Mesodermal cell (in vitro differentiated cells): ENCODE measurements at regions not wholly inside any gene's neighbourhood (a gene's known extent, or its start where the extent isn't known, plus 50 kb on each side); places are given as distances from the start of the nearest gene placed in this dataset.

ENCODE experiments used
- H3K27ac ChIP-seq: 2 replicates; pipeline ENCODE4 v1.7.0; 2013; ENCODE audit warnings: mild to moderate bottlenecking, low read depth, low read length, moderate library complexity; ENCODE audit not compliant: severe bottlenecking
- H3K36me3 ChIP-seq: 2 replicates; pipeline ENCODE4 v1.7.1; 2013; ENCODE audit warnings: mild to moderate bottlenecking, low read length, moderate library complexity; ENCODE audit not compliant: control insufficient read depth, insufficient read depth
- H3K4me1 ChIP-seq: one replicate; pipeline ENCODE4 v1.7.1; 2013; ENCODE audit warnings: mild to moderate bottlenecking, low read length; ENCODE audit not compliant: insufficient read depth, control insufficient read depth, poor library complexity, severe bottlenecking
- H3K4me3 ChIP-seq: 2 replicates; pipeline ENCODE4 v1.7.0; 2013; ENCODE audit warnings: low read length, control low read depth, mild to moderate bottlenecking; ENCODE audit not compliant: insufficient read depth, poor library complexity, severe bottlenecking; ENCODE audit errors: extremely low read depth
- H3K9me3 ChIP-seq: 2 replicates; pipeline ENCODE4 v1.7.1; 2013; ENCODE audit warnings: mild to moderate bottlenecking, low read length, moderate library complexity; ENCODE audit not compliant: control insufficient read depth
- WGBS, 2 experiments: methylation state at CpG; one replicate each; pipeline ENCODE4 v1.1.5; 2013; ENCODE audit warnings: missing lambda C conversion rate in 2 of 2; ENCODE audit not compliant: insufficient coverage in 2 of 2; 5-methylcytosine and 5-hydroxymethylcytosine counted together

DNA sequence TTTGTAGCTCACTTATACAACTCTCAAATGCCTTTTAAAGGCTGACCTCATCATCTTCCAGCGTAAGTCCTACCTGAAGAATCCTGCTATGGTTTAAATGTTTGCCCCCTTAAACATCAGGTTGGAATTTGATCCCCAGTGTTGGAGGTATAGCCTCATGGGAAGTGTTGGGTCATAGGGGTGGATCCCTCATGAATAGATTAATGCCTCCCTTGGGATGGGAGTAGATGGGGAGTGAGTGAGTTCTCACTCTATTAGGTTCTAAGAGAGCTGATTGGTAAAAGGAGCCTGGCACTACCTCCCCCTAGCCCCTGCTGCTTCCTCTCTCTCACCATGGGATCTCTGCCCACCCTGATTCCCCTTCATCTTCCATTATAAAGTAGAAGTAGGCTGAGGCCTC, 285.6 kb downstream of the FZD1 start:
- H3K9me3 ChIP-seq, result no peaks in the 10 kb centered on the region
- no peak overlapping the region for H3K4me3 ChIP-seq
- H3K4me1 ChIP-seq, result no peaks in the 10 kb centered on the region
- no peaks in the 10 kb centered on the region for H3K36me3 ChIP-seq
- WGBS, 2 experiments, result no CpG with 5 or more reads among the region's 1 CpG
- no peak overlapping the region for H3K27ac ChIP-seq

DNA sequence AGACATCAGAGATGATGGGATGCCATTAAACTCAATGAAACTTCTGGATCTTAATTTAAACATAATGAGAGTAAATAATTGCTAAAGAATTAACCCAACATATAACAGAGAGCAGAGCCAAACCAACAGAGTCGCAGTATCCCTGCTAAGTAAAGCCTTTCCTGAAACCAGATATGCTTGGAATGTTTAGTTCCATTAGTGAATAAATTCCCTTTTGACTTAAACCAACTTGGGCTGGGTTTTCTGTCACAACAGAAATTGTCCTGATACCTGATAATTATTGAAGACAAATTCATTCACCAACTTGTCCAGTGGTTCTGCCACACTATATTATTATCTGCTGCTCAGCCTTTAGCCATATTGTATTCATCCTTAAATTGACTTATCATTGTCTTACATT, 286.7 kb downstream of the FZD1 start:
- Histone ChIP-seq H3K4me3 (no peak overlapping the region), H3K4me1 (no peaks in the 10 kb centered on the region), H3K9me3 (no peaks in the 10 kb centered on the region), H3K27ac (no peak overlapping the region), H3K36me3 (no peaks in the 10 kb centered on the region)
- WGBS, 2 experiments, result no CpG with 5 or more reads among the region's 1 CpG

DNA sequence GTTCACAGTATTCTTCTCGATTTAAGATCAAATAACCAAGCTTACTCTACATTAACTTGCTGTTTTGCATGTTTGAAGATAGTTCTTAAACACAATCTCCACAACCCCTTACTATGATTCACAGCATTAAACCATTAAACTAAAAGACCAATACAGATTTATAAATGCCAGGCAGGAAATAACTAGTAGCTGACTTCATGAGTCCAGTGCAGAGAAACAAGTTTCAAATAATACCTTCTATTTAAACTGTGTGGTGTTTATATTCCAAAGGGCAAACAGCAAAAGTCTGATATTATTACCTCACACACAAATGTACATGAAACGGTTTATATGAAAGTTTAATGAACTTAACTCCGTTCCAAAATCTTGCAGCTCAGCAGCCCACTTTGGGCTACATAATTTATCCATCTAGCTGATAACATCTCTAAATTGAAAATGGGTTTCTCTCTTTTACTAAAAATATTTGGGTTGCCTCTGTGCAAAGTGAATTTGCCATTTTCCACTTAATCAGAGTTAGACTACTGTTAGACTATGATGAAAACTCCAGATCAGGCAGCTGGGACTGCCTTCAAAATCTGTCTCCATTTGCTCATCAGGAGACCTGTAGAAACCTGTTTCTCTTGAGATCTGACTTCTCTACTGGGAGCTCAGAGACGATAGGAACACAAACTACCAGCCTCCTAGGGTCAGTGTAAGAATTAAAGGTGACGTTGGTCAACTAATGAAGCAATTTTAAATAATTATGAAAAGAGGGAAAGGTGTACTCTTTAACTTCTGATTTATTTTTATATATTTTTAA, 287.3 kb downstream of the FZD1 start:
- WGBS, 2 experiments, result 89% methylated on average over 3 of the region's 5 CpGs; no CpG with 5 or more reads in 1 of the 2 experiments
- H3K4me1 ChIP-seq, result no peaks in the 10 kb centered on the region

DNA sequence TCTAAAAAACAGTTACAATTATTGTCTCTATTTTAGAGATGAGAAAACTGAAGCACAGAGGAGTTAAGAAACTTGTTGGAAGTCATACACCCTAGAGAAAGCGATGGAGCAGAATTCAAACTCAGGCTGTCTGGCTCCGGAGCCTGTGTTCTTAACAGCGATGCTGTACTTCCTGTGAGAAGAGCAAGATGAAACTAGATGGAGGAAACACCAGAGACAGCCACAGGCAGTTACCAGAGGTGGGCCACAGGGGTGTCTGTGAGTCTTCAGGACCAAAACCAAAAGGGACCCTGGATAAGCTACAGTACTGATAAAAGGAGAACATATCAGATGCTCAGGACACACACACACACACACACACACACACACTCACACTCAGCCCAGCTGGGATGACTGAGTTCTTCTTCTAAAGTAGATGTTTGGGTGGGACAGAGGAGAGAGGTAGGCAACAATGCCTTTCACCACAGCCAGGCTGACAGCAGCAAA, 289.2 kb downstream of the FZD1 start:
- no peak overlapping the region for H3K27ac ChIP-seq
- peaks cover 15% of the 10 kb centered on the region for H3K4me1 ChIP-seq
- WGBS, 2 experiments, result 91 to 92% methylated on average over 3 of the region's 3 CpGs
- H3K36me3 ChIP-seq, result no peaks in the 10 kb centered on the region
- H3K9me3 ChIP-seq, result no peaks in the 10 kb centered on the region
- no peak overlapping the region for H3K4me3 ChIP-seq

More for the DNA sequence above, 287.3 kb downstream of the FZD1 start:
- no peak overlapping the region for H3K27ac ChIP-seq
- H3K9me3 ChIP-seq, result no peaks in the 10 kb centered on the region
- H3K4me3 ChIP-seq, result no peak overlapping the region
- H3K36me3 ChIP-seq, result no peaks in the 10 kb centered on the region

DNA sequence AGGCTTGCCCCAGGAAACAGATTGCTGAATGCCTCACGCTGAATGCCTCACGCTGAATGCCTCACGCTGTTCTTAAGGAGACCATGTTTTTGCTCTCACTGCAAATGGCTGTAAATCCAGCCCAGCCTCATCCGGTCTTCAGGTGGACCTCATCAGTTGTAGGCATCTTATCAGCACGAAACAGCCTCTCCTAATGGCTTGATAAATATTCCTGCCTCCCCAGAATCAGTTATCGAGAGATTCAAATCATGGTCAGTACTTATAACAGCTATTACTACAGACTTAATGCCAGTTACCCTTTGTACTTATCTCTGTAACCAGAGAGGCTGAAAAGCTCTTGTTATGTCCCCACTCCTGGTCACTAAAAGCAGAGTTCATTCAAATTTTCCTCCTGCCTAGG, 290.6 kb downstream of the FZD1 start:
- Histone ChIP-seq H3K4me1 (peaks cover 15% of the 10 kb centered on the region), H3K9me3 (no peaks in the 10 kb centered on the region), H3K4me3 (no peak overlapping the region), H3K27ac (peak overlapping the region; percentile 24), H3K36me3 (no peaks in the 10 kb centered on the region)
- WGBS, 2 experiments, result 42 to 61% methylated on average over 5 to 6 of the region's 6 CpGs

DNA sequence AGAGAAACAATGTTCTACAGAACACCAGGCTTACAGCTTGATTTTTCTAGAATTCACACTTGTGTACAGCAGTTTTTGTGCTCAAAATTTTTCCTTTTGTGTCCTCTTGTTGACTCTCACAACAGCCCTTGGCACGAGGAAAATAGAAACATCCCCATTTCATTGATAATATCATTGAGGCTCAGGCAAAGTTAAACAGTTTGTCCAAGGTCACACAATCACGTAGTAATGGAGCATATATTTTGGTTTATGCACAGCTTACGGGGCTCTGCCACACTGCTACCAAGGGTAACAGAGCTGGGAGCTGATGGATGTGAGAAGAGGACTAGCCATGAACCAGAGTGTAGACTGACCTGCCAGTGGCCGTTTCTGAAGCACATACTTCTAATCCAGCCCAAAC, 292.0 kb downstream of the FZD1 start:
- Histone ChIP-seq H3K36me3 (no peaks in the 10 kb centered on the region), H3K27ac (no peak overlapping the region), H3K4me3 (no peak overlapping the region), H3K4me1 (peaks cover 15% of the 10 kb centered on the region), H3K9me3 (no peaks in the 10 kb centered on the region)
- 89 to 100% methylated on average over 3 of the region's 4 CpGs for whole genome bisulfite sequencing, 2 experiments

DNA sequence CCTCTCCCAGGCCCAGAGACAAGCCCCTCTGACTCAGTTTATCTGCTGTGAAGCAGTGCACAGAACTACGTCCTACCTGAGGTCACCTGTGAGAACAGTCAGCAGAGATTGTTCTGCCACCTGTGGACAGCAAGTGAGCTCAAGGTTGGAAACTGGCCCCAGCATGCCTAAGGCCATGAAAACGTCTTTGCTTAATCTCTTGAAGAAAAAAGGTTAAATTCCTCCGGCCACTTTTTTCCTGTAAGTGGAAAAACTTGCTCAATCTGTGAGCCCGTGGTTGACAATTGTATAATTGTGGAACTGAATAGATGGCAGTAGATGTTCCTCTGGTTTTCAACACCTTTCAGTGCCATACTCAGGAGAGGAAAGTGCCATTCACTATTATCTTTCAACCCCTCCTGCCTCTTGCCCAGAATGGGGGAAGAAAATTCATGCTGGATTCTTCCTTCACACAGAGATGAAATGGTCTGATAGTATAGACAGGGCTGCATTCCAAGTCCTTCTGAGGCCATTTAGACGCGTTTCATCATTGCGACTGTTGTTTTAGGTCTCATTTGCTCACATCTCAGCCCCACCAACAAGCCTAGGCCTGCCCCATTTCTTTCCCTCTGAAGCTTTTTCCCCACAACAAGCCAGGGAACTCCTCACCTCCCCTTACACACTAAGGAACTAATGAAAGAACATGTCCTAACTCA, 292.9 kb downstream of the FZD1 start:
- H3K4me1 ChIP-seq, result peaks cover 15% of the 10 kb centered on the region
- 93 to 94% methylated on average over 5 to 6 of the region's 7 CpGs for WGBS, 2 experiments
- peak overlapping the region; percentile 54 for H3K27ac ChIP-seq
- no peak overlapping the region for H3K4me3 ChIP-seq
- H3K36me3 ChIP-seq, result no peaks in the 10 kb centered on the region
- H3K9me3 ChIP-seq, result no peaks in the 10 kb centered on the region

DNA sequence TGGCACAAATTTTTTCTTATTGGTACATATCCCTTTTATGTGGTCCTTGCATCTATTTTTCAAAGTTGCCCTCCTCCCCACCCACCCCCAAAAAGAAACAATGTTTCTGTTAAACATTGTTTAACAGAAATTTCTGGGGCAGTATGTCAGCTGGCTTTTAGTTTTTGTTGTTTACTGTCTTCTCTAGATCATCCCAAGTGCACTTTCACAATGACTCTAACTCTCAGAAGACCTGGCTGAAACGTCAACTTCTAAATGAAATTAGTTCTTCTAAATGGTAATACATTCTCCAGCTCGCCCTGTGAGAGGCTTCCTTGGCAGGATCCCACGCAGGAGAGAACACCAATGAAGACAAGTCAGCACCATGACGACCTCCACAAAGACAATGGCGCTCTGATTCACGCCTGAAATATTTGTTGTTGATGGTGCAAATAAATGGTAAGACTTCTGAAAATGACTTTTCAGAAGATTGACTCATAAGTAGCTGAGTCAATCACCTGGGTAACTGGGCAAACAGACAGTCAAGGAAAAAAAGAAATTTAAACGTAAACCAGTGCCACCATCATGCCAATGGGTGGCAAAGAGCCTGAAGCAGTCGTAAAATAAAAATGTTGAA, 293.7 kb downstream of the FZD1 start:
- Histone ChIP-seq H3K4me1 (peaks cover 15% of the 10 kb centered on the region), H3K27ac (peak overlapping the region; percentile 48), H3K36me3 (no peaks in the 10 kb centered on the region), H3K4me3 (no peak overlapping the region), H3K9me3 (no peaks in the 10 kb centered on the region)
- WGBS, 2 experiments, result 93 to 95% methylated on average over 4 of the region's 8 CpGs

DNA sequence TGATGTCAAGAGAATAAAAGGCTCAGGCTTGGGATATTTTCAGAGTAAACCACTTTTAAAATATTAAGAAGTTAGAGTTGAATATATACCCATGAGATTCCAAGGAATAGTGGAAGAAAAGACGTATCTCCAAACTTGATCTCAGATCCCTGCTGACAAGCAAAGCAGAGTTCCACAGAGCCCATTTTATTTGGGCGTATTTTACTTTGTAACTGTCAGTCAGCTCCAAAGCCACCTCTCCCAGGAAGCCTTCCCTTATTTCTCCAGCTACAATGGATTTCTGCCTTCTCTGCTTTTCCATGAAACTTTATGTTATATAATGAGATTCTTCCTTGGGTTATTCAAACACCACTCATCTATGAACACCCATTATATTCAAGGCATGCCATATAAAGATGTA, 295.7 kb downstream of the FZD1 start:
- H3K36me3 ChIP-seq, result no peaks in the 10 kb centered on the region
- H3K4me3 ChIP-seq, result no peak overlapping the region
- H3K9me3 ChIP-seq, result no peaks in the 10 kb centered on the region
- WGBS, 2 experiments, result 60% methylated on average over 1 of the region's 2 CpGs; no CpG with 5 or more reads in 1 of the 2 experiments
- peaks cover 15% of the 10 kb centered on the region for H3K4me1 ChIP-seq
- no peak overlapping the region for H3K27ac ChIP-seq

DNA sequence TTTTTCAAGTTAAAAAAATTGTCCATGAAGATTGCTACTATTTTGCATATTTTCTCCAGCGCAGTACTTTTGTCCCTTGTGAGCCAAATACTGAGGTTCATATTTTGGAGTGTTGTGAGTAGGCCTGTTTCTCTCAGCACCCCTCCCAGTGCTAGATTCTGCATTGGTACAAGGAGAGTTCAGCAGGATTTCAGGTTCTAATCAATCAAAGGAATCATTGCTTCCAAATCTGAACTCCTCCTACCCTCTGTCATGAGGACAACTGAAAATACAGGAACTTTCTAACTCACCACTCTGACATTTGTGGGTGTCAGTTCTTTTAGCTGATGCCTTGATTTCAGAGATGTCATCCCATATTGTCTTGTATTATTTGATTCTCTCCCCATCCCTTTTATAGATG, 299.9 kb downstream of the FZD1 start:
- H3K36me3 ChIP-seq, result no peaks in the 10 kb centered on the region

More for the DNA sequence above, 299.9 kb downstream of the FZD1 start:
- Histone ChIP-seq H3K9me3 (no peaks in the 10 kb centered on the region), H3K4me3 (no peak overlapping the region), H3K4me1 (no peaks in the 10 kb centered on the region), H3K27ac (no peak overlapping the region)
- no CpG with 5 or more reads among the region's 1 CpG for whole genome bisulfite sequencing, 2 experiments
